Natural killer cell treated with Interleukin-12 subunit alpha and Interleukin-12 subunit beta and Interleukin-15 and Interleukin-18, amount 100 ng/mL, for 72 hours (primary cell): ENCODE measurements at regions not wholly inside any gene's neighbourhood (a gene's known extent, or its start where the extent isn't known, plus 50 kb on each side); places are given as distances from the start of the nearest gene placed in this dataset.
"Not testable (repeated sequence)": the region's sequence is repeated elsewhere in the genome, so short reads cannot be mapped to it uniquely, and the experiment has no call there.

ENCODE experiments used
- ATAC-seq, 2 donors: fragments of 150-1000 bp; cut with Tn5 transposase in 1 of 2; sonication (Bioruptor Pico), chemical (Tn5 transposase) in 1 of 2; 2 replicates each; pipeline ENCODE4 v1.10.0; 2021
- DNase-seq: peaks from one replicate; pipeline ENCODE4 v3.0.0; 2022; ENCODE audit warnings: low spot score
- H3K27ac Mint-ChIP-seq, 2 donors: 1 replicate in 1 of 2; 2 replicates in 1 of 2; pipeline ENCODE4 v1.8.0; 2022; ENCODE audit warnings: mixed read lengths in 2 of 2, mild to moderate bottlenecking in 1 of 2, moderate library complexity in 1 of 2
- H3K27me3 Mint-ChIP-seq, 2 donors: 1 replicate in 1 of 2; 2 replicates in 1 of 2; pipeline ENCODE4 v1.8.0; 2022; ENCODE audit warnings: mixed read lengths in 2 of 2
- H3K36me3 Mint-ChIP-seq: one replicate; pipeline ENCODE4 v1.8.0; 2022; ENCODE audit warnings: mixed read lengths
- H3K4me1 Mint-ChIP-seq, 2 donors: 1 replicate in 1 of 2; 2 replicates in 1 of 2; pipeline ENCODE4 v1.8.0; 2022; ENCODE audit warnings: low read depth in 2 of 2, mixed read lengths in 2 of 2, mild to moderate bottlenecking in 1 of 2
- H3K4me3 Mint-ChIP-seq: one replicate; pipeline ENCODE4 v1.8.0; 2022; ENCODE audit warnings: mixed read lengths
- H3K9me3 Mint-ChIP-seq: 2 replicates; pipeline ENCODE4 v1.8.0; 2022; ENCODE audit warnings: mixed read lengths

DNA sequence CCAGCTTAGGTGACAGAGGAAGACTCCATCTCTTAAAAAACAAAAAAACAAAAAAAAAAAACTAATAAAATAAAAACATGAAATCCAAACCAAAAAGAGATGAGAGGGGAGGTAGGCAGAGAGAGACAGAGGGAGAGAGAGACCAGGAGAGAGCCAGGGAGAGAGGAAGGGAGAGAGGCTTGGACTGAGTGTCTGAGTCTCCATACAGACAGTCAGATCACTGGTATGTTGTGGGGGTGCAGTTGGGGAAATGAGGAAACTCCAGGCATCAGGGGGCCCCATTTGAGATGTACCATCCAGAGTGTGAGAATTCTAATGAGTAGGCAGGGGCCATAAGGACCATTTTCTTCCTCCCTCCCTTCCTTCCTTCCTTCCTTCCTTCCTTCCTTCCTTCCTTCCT, 53.1 kb upstream of the SEPTIN5 start:
- no peaks in the 10 kb centered on the region for H3K9me3 Mint-ChIP-seq
- ATAC-seq = no peak
- H3K36me3 Mint-ChIP-seq = no peaks in the 10 kb centered on the region
- no peak overlapping the region for H3K27ac Mint-ChIP-seq
- H3K4me3 Mint-ChIP-seq = no peak overlapping the region
- no peak for DNase-seq
- H3K27me3 Mint-ChIP-seq = no peaks in the 10 kb centered on the region
- no peaks in the 10 kb centered on the region for H3K4me1 Mint-ChIP-seq

GRCh38 chr22:19662049-19662684, 52.1 kb upstream of the SEPTIN5 start:
- not testable (repeated sequence) for DNase-seq, ATAC-seq, H3K4me3 Mint-ChIP-seq, H3K27me3 Mint-ChIP-seq, H3K27ac Mint-ChIP-seq, H3K9me3 Mint-ChIP-seq, H3K4me1 Mint-ChIP-seq, H3K36me3 Mint-ChIP-seq

DNA sequence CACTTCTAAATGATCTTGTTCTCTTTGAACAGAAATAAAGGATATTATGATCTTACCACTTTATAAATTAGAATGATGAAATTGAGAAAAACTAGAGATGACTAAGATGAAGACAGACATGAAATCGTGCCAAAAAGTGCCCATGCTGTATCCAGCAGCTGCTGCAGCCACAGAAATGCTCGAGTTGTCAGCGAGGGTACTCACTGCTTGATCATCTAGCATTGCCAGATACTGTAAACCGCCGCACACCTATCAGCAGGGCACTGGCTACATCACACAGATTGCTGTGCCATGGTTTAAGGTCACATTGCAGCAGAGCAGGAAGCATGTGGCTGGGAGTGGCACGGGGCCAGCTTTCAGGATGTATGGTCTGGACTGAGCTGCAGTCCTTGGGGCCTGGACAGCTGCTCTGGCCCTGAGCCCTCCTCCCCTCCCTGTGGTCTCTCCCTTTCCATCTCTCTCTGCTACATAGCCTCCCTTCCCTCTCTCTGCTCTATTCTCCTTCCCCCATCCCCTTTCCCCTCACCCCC, 51.0 kb upstream of the SEPTIN5 start:
- Mint-ChIP-seq H3K36me3 (no peaks in the 10 kb centered on the region), H3K4me1 (no peaks in the 10 kb centered on the region), H3K27me3 (peaks cover 4 to 8% of the 10 kb centered on the region in 2 donors), H3K27ac (no peak overlapping the region), H3K9me3 (no peaks in the 10 kb centered on the region), H3K4me3 (no peak overlapping the region)
- ATAC-seq (no peak), DNase-seq (no peak)

- Mint-ChIP-seq H3K36me3 (no peaks in the 10 kb centered on the region), H3K27me3 (peaks cover 4 to 8% of the 10 kb centered on the region in 2 donors), H3K27ac (no peak overlapping the region), H3K4me3 (no peak overlapping the region), H3K4me1 (no peaks in the 10 kb centered on the region), H3K9me3 (no peaks in the 10 kb centered on the region)
- DNase-seq = no peak
- no peak for ATAC-seq
Observed at GRCh38 chr22:19663821-19664355, 50.4 kb upstream of the SEPTIN5 start.

GRCh38 chr22:19664406-19664805, 49.9 kb upstream of the SEPTIN5 start:
- no peak for ATAC-seq

More at GRCh38 chr22:19664406-19664805, 49.9 kb upstream of the SEPTIN5 start:
- no peaks in the 10 kb centered on the region for H3K4me1 Mint-ChIP-seq
- no peak overlapping the region for H3K27ac Mint-ChIP-seq
- H3K4me3 Mint-ChIP-seq = no peak overlapping the region
- H3K9me3 Mint-ChIP-seq = no peaks in the 10 kb centered on the region
- no peaks in the 10 kb centered on the region for H3K36me3 Mint-ChIP-seq
- peaks cover 4 to 8% of the 10 kb centered on the region in 2 donors for H3K27me3 Mint-ChIP-seq
- no peak for DNase-seq
